HEK293T (cell line): ENCODE measurements at regions not wholly inside any gene's neighbourhood (a gene's known extent, or its start where the extent isn't known, plus 50 kb on each side); places are given as distances from the start of the nearest gene placed in this dataset.

Source experiments
- ARNT ChIP-seq: fragments of 450-650 bp; IDR thresholded peaks from 2 replicates; pipeline ENCODE4 v1.6.1; 2017; ENCODE audit warnings: mild to moderate bottlenecking
- BHLHE40 ChIP-seq: fragments of 450-650 bp; IDR thresholded peaks from 2 replicates; pipeline ENCODE4 v1.6.1; 2016; ENCODE audit warnings: mild to moderate bottlenecking, moderate library complexity, borderline replicate concordance
- ELF4 ChIP-seq: fragments of 450-650 bp; IDR thresholded peaks from 2 replicates; pipeline ENCODE4 v1.6.1; 2017; ENCODE audit warnings: antibody characterized with exemption
- FOXK2 ChIP-seq: fragments of 450-650 bp; IDR thresholded peaks from 2 replicates; pipeline ENCODE4 v1.6.1; 2016; ENCODE audit warnings: mild to moderate bottlenecking
- FOXM1 ChIP-seq: fragments of 450-650 bp; IDR thresholded peaks from 2 replicates; pipeline ENCODE4 v1.6.1; 2017; ENCODE audit warnings: mild to moderate bottlenecking, borderline replicate concordance
- HDGF ChIP-seq: fragments of 450-650 bp; IDR thresholded peaks from 2 replicates; pipeline ENCODE4 v1.6.1; 2017; ENCODE audit warnings: antibody characterized with exemption, borderline replicate concordance
- LEF1 ChIP-seq: fragments of 450-650 bp; IDR thresholded peaks from 2 replicates; pipeline ENCODE4 v1.6.1; 2017; ENCODE audit warnings: mild to moderate bottlenecking, borderline replicate concordance
- SP1 ChIP-seq: fragments of 450-650 bp; IDR thresholded peaks from 2 replicates; pipeline ENCODE4 v1.6.1; 2017
- SUZ12 ChIP-seq: fragments of 450-650 bp; IDR thresholded peaks from 2 replicates; pipeline ENCODE4 v1.6.1; 2016; ENCODE audit warnings: mild to moderate bottlenecking

DNA sequence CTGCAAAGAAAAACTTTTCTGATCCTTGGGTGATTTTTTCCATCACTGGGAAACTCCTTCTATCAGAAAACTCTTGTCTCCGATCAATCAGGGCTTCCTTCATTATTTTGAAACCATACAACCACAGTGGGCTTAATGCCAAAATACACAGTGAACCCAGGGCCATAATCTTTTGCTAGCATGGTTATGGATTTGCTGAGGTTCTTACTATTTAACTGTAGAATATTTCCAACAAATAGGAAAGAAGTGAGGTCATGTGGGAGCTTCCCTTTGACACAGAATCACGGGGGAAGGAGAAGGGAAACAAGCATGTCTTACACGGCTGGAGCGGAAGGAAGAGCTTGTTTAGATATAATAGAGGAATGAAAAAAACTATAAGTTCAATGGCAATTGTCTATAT, 1241.7 kb downstream of the REEP3 start:
- no peak for TF ChIP-seq SUZ12
- TF ChIP-seq HDGF, result no peak
- TF ChIP-seq FOXM1, result no peak
- no peak for TF ChIP-seq LEF1
- no peak for TF ChIP-seq FOXK2
- no peak for TF ChIP-seq BHLHE40
- no peak for TF ChIP-seq ARNT
- no peak for TF ChIP-seq SP1
- TF ChIP-seq ELF4, result no peak
